GM18517 (cell line): ENCODE measurements at regions not wholly inside any gene's neighbourhood (a gene's known extent, or its start where the extent isn't known, plus 50 kb on each side); places are given as distances from the start of the nearest gene placed in this dataset.

Experiments
- ATAC-seq: cut with Tn5 transposase; IDR thresholded peaks from one replicate; pipeline ENCODE4 v1.9.1; 2021; ENCODE audit warnings: mild to moderate bottlenecking, moderate library complexity; ENCODE audit not compliant: unreplicated experiment

DNA sequence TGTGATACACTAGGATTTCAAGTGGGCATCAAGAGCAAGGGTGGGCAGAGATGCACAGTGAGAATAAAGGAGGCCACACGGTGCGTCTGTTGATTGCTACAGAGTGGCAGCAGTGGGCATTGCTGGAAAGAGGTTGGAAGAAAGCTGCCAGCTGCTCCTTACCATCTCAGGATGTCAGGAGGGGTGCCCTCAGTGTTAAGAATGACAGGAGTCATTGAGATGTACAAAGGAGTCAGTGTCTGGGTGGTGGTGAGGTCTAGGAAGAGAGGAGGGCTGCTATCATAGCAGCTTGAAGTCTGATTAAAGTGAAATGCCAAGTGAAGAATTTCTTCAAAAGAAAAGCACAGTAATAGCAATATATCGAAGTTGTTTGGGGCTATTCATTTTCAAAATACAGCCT is 992.7 kb downstream of the TTLL7 start:
- ATAC-seq: no peak

DNA sequence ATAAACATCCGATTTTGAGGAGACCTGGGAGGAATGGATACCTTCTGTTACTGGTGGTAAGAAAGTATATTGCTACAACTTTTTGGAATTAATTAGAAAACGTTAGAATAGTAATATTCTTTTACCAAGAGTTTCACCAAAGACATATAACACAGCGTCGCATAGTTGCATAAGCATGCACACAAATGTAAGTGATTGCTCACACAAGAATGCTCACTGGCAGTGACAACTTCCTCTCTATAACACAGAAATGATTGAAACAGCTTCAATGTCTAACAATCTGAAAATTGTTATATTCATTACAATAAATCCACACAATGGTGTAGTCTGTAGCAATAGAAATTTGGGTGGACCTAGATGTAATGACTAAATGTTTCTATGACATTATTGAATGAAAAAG is 998.6 kb downstream of the TTLL7 start:
- no peak for ATAC-seq

DNA sequence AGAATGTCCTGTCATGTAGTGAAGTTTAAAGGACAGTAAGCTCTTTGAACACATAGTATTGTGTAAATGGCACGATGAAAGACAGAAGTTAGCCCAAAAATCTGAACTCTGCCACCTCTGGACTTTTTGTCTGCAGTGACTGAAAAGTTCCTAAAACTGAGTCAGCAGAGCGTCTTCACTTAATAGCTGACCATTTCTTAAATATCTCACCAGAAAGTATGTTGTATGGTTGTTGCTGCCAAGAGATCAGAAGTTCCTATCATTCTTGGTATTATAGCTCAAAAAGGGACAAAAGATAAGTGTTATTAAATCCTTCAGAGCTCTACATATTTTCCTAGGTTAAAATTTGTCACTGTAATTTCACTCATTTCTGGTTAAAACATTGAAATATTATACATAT is 1003.0 kb downstream of the TTLL7 start:
- ATAC-seq: no peak

DNA sequence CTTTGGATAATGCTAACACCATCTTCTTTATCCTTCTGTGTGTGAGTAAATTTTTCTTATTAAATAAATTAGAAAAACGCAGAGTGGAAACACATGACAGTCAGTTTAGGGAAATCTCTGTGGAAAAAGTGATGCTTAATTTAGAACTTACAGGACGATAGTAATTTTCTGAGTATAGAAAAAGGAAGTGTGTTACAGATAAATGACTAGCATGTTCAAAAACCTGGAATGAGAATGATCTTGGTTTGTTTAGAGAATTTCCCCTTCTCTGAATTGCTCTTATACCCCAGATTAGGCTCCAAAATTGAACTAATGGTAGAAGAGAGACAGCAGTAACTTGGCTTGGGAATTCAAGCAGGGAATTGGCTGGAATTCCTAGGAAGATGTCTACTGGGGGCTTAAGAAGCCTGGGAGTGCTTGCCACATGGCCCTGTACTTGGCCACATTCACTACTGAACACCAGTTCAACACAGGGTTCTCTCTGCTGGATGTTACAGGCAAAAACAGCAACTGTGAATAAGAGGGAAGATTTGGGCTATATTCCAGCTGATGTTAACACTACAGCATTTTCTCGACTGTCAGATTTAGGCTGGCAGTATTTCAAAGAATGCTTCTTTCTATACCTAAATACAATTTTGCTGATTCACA is 1004.2 kb downstream of the TTLL7 start:
- ATAC-seq: no peak

DNA sequence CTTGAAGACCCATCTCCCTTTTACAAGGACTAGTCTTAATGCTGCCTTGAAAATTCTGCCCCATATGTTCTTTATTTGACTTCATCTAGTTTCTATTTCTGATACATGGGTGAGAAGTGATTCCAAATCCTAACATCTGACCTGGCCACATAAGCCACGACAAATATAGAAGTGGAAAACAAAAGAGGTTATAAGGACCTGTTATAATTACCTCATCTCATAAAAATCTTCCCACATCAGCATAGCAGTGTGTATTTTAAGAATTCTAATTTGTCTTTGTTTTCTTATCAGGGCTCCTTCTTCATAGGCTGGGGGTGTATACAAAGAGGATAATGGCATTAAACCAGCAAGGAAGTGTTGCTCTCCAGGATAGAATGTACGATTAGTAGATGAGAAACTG is 1007.4 kb downstream of the TTLL7 start:
- no peak for ATAC-seq

DNA sequence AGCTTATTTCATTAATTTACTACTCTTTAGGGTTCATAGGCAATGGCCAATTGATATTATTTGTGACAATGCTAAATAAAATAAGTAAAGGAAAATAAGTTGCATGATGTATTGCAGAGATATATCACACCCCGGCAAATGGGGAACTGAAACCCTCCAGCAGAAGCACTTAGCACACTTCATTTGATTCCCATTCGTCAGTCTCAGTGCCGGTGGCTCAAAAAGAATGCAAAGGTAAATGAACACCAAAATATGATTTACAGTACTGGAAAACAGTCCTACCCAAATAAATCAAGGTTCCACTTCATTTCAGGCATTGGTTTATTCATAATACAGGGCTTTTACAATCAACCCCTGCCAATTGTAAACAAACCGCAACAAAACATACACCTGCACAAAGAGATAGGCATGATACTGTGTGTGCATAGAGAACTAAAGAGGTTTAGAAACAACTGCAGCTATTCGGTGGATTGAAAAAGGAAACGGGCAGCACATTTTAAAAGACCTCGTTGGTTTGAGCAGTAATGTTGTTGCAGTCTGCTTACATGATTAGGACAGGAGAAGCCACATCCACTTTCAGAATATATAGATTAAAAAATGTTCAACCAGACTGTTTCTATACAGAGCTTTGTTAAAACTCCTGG is 1019.2 kb downstream of the TTLL7 start:
- peak; percentile 97 for ATAC-seq

DNA sequence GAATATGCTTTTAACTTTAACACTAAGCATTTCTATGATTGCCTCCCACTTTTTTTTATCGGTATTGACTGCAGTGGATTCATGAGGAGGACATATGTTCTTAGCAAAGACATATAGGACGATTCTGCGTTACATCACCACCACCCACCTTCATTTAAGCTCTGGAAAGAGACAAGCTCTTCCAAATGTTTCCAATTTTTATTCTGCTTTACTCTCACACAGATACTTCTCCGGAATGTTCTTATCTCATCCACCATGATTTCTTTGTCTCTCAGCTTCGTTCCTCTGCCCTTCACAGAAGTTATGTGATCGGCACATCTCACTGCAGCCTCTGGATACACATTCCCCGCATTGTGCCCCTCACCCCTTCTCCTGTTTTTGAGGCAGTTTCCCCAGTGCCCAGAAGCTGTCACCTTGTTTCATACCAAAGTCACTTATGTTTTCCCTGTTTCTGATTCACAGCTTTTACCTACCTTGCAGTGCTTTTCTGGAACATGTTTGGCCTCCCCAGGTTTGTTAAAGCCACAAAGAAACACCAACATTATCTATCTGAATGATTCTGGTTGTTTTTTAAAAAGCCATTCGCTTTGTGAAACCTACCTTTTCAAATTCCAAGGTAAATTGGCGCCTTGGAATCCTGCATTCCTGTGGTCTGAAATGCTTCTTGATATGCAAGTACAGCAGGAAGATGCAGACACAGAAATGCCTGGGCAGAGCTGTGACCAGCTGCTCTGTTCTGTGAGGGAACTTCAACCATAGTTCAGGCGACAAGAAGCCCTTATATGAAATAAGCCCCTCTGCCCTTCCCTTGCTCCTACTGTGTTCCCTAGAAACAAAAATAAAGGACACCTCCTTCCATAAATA is 1020.2 kb downstream of the TTLL7 start:
- no peak for ATAC-seq

DNA sequence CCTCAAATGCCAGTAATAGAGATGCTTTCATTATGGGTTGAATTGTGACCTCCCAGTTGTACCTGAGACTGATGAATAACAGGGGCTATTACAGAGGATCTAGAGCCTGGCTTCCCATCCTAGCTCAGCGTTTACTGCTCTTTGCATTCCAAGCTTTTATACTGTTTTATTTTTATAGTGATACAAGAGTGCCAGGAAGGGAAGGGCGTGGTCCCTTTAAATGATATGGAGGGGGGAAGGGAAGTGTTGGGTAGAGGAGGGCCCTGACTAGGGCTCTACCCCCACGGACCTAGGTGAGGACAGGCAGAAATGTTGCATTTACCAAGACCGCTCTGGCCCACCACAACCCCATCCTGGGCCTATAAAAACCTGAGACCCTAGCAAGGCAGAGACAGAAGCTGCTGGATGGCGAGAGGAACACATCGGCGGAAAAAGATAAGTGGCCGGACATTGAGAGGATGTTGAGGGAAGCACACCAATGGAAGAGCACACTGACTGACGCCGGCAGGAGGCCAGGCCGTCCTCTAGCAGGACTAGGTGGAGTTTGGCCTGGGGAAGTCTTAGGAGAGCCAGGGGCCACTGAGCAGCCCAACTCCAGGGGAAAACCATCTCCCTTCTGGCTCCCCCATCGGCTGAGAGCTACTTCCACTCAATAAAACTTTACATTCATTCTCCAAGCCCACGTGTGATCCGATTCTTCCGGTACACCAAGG is 1025.9 kb downstream of the TTLL7 start:
- no peak for ATAC-seq

DNA sequence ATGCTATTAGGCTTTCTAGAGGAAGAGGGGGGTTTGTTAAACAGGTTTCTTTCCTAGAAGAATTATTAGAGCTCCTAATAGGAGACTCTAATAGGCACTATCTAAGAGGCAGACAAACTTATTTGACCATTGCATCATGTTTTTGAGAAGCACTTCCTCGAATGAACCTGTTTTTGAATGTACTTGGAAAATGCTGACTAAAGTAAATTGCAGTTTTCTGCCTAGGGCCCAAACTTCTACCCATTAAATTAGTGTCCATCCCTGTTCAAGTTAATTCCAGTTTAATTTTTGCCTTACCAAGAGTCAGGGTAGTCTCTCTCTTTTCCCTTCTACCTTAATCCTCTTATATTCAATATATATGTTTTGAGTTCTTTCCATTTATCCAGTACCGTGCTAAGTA is 1029.6 kb downstream of the TTLL7 start:
- ATAC-seq: no peak

DNA sequence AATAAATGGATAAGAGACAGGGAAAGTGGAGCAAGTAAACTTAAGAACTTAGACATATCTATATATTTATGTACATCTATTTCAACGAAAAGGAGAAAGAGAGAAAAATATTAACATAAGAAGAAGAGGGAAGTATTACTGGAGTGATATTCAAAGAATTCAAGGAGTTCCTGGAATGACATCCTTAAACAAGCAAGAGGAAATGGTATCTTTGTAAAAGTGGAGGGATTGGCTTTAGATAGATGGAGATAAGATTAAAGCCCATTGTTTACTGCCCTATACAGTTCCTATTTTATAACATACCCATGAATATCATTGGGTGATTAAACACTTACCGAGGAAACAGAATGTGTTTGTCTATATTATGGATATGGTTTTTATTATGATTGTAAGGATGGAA is 1036.3 kb downstream of the TTLL7 start:
- ATAC-seq: no peak

DNA sequence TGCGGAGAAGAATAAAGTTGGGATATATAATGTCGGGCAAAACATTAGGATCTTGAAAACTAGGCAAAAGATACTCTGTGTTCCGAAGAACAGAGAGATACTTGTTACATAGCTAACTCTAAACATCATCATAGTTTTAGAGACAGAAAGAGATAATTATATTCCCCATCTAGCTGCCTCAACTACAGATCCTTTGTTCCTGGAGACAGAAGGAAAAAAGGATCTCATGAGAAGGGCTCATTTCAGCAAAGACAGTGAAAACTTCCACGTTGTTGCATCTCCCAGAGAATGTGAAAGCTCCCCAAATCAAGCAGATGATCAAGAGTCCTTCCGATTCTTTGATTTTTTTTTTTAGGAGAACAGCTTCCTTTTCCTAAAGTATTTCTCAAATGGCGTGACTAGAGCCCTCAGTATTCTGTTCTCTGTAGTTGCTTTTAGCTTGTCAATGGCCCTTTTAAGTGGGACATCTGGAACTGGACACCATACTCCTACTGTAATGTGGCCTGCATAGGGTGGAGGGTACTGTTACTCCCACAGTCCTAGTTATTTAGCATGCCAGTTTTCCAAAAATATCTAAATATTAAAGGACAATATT is 1048.2 kb downstream of the TTLL7 start:
- ATAC-seq: no peak

DNA sequence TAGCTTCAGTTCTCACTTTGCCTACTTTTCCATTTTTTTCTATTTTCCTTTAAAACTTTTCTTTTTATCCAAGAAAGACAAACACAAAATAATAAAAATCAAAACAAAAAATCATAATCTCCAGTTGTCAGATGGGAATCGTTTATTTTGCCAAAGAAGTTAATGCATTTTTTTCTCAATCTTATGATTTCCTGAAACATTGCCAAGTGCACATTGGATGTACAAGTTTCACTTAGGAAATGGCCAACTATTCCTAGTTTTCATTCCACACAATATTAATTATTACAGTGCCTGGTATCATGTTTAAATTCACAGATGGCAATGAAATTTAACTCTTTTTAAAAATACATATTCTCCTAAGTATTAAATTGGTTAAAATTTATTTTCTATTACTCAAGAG is 1050.5 kb downstream of the TTLL7 start:
- ATAC-seq: no peak

DNA sequence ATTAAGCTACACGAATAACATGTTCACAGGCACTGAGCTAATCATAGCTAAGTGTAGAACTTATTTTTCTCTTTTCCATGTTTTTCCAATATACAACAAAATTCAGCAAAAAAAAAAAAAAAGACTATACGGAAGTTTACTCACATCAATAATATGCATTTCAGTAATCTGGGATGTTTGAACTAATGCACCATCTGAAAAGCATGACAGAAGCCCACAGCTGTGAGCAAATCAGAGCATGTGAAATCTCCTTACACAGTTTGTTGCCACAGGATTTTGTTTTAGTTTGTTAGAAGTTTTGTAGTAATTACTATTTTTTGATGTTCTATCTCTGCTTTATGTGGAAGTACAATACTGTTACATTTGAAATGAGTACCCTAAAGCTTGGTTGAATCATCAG is 1051.7 kb downstream of the TTLL7 start:
- ATAC-seq: no peak

DNA sequence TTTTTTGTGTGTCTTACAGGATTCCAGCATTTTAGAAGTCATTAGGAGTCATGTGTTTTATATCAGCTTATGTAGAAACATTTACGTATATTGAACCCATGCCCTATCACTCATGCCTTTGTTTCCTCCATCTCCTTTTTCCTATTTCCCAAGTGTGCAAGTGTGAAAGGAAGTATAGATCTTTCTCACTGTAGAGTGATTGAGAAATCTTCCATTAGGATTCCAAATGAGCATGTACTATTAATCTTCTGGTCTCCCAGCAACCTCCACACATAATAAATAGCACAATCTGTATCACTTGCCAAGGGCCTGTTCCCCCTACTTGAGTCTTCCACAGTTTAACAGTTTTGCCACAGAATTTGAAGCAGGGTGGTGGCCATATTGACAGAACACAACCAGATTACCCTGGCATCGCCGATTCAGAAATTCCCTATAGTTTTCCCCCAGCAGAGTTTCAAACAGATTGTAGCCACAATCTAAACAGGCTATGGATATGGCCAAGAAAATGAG is 1052.8 kb downstream of the TTLL7 start:
- no peak for ATAC-seq

DNA sequence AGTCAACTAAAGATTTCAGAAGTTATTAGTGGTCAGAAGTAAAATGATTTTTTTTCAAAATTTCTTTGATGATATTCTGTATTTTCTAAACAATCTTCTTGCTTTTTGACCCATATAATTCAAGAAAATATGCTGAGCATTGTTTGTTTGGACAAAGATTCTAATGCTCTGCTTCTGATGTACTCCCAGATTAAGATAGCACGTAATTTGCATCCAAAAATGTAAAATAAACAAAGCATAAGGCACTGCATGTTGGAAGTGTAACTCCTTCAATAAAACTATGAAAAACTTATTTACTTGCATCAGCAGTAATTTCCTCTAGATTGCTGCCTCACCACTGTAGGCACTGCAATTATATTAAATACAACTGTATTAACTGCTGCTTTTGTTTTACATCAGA is 1054.1 kb downstream of the TTLL7 start:
- ATAC-seq: no peak

DNA sequence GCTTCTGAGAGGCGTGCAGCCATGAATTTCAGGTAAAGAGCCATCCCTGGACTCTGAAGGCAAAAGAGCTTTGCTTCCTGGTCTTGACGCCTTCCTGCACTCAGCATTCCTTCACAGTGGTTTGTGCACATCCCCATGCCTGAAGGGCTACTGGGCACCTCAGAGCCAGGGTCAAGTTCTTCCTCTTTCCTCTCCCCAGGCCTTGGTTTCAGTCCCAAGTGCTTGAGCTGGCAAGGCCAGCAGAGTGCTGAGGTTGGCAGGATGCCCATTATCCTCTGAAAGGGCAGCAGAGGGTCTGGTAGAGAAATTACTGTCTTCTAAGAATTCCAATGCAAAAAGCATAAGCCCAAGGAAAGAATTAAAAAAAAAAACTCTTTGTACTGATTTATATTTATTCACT is 1064.9 kb downstream of the TTLL7 start:
- no peak for ATAC-seq

DNA sequence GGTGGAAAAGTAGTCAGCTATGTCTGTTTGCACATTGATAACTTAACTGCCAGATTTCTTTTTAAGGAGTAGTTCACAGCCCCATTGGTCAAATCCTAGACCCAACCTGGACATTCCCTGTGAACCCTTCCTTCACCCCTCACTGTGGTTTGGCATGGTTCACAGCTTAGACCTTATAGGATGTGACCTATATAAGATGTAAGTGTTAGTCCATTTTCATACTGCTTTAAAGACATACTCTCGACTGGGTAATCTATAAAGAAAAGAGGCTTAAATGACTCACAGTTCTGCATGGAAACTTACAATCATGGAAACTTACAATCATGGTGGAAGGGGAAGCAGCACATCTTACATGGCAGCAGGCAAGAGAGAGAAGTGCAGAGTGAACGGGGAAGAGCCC is 1066.2 kb downstream of the TTLL7 start:
- no peak for ATAC-seq

DNA sequence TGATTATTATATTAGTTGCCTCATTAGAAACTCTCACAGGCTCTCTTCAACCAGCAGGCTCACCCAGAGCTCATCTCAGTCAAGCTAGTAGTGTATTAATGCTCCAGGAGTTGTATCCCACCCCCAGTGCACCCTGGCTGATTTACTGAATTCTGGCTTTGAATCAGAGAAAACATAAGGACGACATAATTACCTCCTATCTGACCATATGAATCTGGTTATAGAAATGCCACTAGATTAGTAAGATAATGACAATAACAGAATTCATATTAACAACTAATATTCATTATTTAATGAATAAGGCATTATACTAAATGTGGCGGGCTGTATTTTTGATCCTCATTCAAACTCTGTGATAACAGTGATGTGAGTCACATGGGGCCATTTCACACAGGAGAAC is 1066.7 kb downstream of the TTLL7 start:
- ATAC-seq: no peak

DNA sequence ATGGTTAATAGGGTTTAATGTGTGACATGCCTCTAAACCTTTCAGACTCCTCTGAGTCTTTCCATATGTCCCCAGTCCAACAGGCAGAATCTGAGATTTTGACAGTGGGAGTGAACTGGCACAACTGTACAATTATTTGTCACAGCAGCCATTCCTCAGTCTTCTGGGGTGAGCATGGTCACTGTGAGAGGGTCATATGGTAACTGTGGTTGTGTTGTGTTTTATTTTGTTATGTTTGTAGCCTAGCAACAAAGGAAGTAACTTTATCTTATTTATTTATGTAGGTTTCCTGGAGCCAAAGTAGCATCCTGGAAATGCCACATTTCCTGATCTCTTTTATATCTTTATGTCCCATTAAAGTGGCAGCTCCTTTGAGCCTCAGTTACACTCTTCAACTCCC is 1067.9 kb downstream of the TTLL7 start:
- no peak for ATAC-seq

DNA sequence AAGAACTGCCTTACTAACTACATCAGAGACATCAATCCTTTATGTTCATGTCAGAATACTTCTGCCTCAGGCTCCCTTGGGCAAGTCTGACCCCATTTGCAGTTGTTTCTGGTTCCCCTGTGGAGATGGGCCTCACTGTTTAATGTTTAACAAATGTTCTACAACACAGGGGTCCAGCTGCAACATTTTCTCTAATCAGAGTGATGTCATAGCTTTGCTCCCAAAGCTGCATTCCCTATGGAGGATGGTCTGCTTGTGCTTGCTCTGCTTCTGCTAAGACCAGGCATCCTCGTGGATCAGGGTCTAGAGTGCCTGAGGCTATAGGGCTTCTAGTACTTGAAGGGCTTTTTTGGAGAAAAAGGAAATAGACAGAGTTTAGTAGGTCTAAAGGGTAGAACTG is 1071.2 kb downstream of the TTLL7 start:
- ATAC-seq: no peak

DNA sequence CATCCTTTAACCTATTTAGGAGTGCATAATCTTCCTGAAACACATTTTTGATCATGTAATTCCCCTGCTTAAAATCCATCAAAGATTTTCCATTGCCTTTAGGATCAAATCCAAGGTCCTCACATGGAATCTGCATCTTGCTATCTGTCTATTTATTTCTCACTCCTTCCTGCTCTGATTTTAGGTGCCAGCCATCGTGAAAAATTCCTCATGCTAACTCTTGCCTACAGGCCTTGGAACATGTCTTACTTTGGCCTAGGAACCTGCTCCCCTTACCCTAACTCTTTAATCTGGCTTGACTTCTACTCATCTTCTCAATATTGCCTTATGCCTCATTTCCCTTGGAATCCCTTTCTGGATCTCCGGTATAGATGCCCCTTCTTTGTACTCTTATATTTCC is 1074.3 kb downstream of the TTLL7 start:
- ATAC-seq: no peak
